A549 (cell line): ENCODE measurements at regions not wholly inside any gene's neighbourhood (a gene's known extent, or its start where the extent isn't known, plus 50 kb on each side); places are given as distances from the start of the nearest gene placed in this dataset.

ENCODE experiments used
- ATAC-seq, 2 experiments: fragments of 200-7000 bp in 1 of 2; fragments of >200 bp in 1 of 2; cut with Nextera tagmentation in 1 of 2; cut with Tn5 transposase in 1 of 2; 3 replicates each; pipeline versions ENCODE4 v1.8.0 to v1.9.1; 2018 to 2020; ENCODE audit warnings: mild to moderate bottlenecking in 1 of 2, moderate library complexity in 1 of 2
- CTCF ChIA-PET: fragments of 300-600 bp; sonication (Branson Sonifier 250); formaldehyde crosslinking; extraction: SDS; loops from one replicate; lab custom pipeline; 2021; ENCODE audit warnings: antibody characterized with exemption, inconsistent platforms; lab: Yijun Ruan, JAX
- POLR2A ChIA-PET: fragments of 350-600 bp; formaldehyde crosslinking; extraction: SDS; loops from one replicate; lab custom pipeline; 2021; ENCODE audit warnings: antibody characterized with exemption, inconsistent platforms; lab: Yijun Ruan, JAX
- DNase-seq, 2 experiments: peaks; one replicate each; pipeline versions ENCODE4 v3.0.0 to v3.0.0-alpha.2; 2011 to 2016; ENCODE audit warnings: low read depth in 1 of 2, low spot score in 1 of 2
- FAIRE-seq: peaks from 2 replicates; lab custom pipeline; 2011; peaks lifted over from hg19 to GRCh38; lab: Jason Lieb, UNC
- H3K27ac ChIP-seq, 2 experiments: fragments of >200 bp; sonication (Bioruptor Twin); formaldehyde crosslinking; 3 replicates each; pipeline ENCODE4 v1.5.1; 2016 to 2017
- H3K4me1 ChIP-seq: fragments of >200 bp; sonication (Bioruptor Twin); formaldehyde crosslinking; 3 replicates; pipeline ENCODE4 v1.6.1; 2016
- H3K4me2 ChIP-seq: fragments of >200 bp; sonication (Bioruptor Twin); formaldehyde crosslinking; 3 replicates; pipeline ENCODE4 v1.6.1; 2016
- H3K4me3 ChIP-seq: fragments of >200 bp; sonication (Bioruptor Twin); formaldehyde crosslinking; 3 replicates; pipeline ENCODE4 v1.5.1; 2016
- H3K9me3 ChIP-seq: fragments of >200 bp; sonication (Bioruptor Twin); formaldehyde crosslinking; 3 replicates; pipeline ENCODE4 v1.6.1; 2016
- CBX8 ChIP-seq: fragments of 200-600 bp; sonication (generic); IDR thresholded peaks from 2 replicates; pipeline ENCODE4 v1.6.1; 2016
- CEBPB ChIP-seq, 2 experiments: fragments of >200 bp in 1 of 2; sonication (Bioruptor Twin) in 1 of 2; formaldehyde crosslinking in 1 of 2; IDR thresholded peaks; 2 replicates each; pipeline ENCODE4 v1.6.1; 2012 to 2016
- CHD4 ChIP-seq: fragments of 200-600 bp; sonication (generic); IDR thresholded peaks from 2 replicates; pipeline ENCODE4 v1.6.1; 2016; ENCODE audit warnings: antibody characterized with exemption, mild to moderate bottlenecking, borderline replicate concordance
- ELK1 ChIP-seq: fragments of 150-350 bp; IDR thresholded peaks from 2 replicates; pipeline ENCODE4 v1.6.1; 2014; ENCODE audit warnings: low read depth, mild to moderate bottlenecking, low read length
- ESRRA ChIP-seq: fragments of 150-350 bp; IDR thresholded peaks from 2 replicates; pipeline ENCODE4 v1.6.1; 2014; ENCODE audit warnings: mild to moderate bottlenecking, low read length, borderline replicate concordance
- HOXA7 ChIP-seq: fragments of 250-450 bp; sonication (Bioruptor Pico); IDR thresholded peaks from 2 replicates; pipeline ENCODE4 v1.5.0; 2020; ENCODE audit warnings: mild to moderate bottlenecking, moderate library complexity
- HOXB5 ChIP-seq: fragments of 250-450 bp; sonication (Bioruptor Pico); IDR thresholded peaks from 2 replicates; pipeline ENCODE4 v1.5.0; 2020; ENCODE audit warnings: mild to moderate bottlenecking, moderate library complexity
- MAZ ChIP-seq: fragments of 150-350 bp; IDR thresholded peaks from 2 replicates; pipeline ENCODE4 v1.6.1; 2014; ENCODE audit warnings: antibody characterized with exemption, low read depth, low read length, borderline replicate concordance
- MYC ChIP-seq: IDR thresholded peaks from 2 replicates; pipeline ENCODE4 v1.6.1; 2012; ENCODE audit warnings: mild to moderate bottlenecking, inconsistent platforms, low read length, improper control_type of control experiment, borderline replicate concordance
- PBX3 ChIP-seq: IDR thresholded peaks from 2 replicates; pipeline ENCODE4 v1.6.1; 2012
- POLR2AphosphoS2 ChIP-seq: conservative IDR thresholded peaks from 2 replicates; pipeline ENCODE4 v1.6.1; 2012; ENCODE audit warnings: low read length, improper control_type of control experiment, inconsistent platforms
- RCOR1 ChIP-seq: fragments of 150-350 bp; IDR thresholded peaks from 2 replicates; pipeline ENCODE4 v1.6.1; 2014; ENCODE audit warnings: antibody characterized with exemption, low read length, low read depth
- RFX5 ChIP-seq: fragments of 450-650 bp; IDR thresholded peaks from 2 replicates; pipeline ENCODE4 v1.7.1; 2014; ENCODE audit warnings: antibody characterized with exemption, mild to moderate bottlenecking, moderate library complexity
- TP53 ChIP-seq: fragments of 250-450 bp; sonication (Bioruptor Pico); IDR thresholded peaks from 2 replicates; pipeline ENCODE4 v1.5.0; 2021; ENCODE audit warnings: mild to moderate bottlenecking, moderate library complexity
- WGBS: methylation state at CpG from one replicate; pipeline ENCODE4 v1.1.6; 2017; ENCODE audit errors: missing lambda C conversion rate; 5-methylcytosine and 5-hydroxymethylcytosine counted together
- TF ChIP-seq, protein P1 (sequence below): fragments of 250-450 bp; sonication (Bioruptor Pico); IDR thresholded peaks from 2 replicates; pipeline ENCODE4 v1.5.0; 2020; ENCODE audit warnings: low read depth, mild to moderate bottlenecking, moderate library complexity
- TF ChIP-seq, protein P2 (sequence below): IDR thresholded peaks from 2 replicates; pipeline ENCODE4 v1.6.1; 2012; ENCODE audit warnings: low read depth, borderline replicate concordance

- TF ChIP-seq ELK1 (no peak), PBX3 (no peak), RCOR1 (no peak), POLR2AphosphoS2 (no peak), HOXA7 (CRISPR knock-in tag) (no peak)
Observed at GRCh38 chr5:166551384-166551783, 1740.1 kb upstream of the WWC1 start (continued).

GRCh38 chr5:166553778-166554177, 1737.7 kb upstream of the WWC1 start:
- TF ChIP-seq TP53 (CRISPR knock-in tag) (no peak), MAZ (no peak), CHD4 (no peak)
- FAIRE-seq (no peak), DNase-seq (no peak), ATAC-seq (no peak)
- no peak overlapping the region for H3K4me2 ChIP-seq
- POLR2A ChIA-PET, result no interaction called here
- H3K4me3 ChIP-seq, result no peak overlapping the region
- H3K27ac ChIP-seq, result no peak overlapping the region
- H3K4me1 ChIP-seq, result no peaks in the 10 kb centered on the region
- CTCF ChIA-PET, result no interaction called here
- H3K9me3 ChIP-seq, result no peaks in the 10 kb centered on the region
- 6% methylated on average over 7 of the region's 7 CpGs for WGBS

GRCh38 chr5:166561759-166562158, 1729.7 kb upstream of the WWC1 start:
- WGBS, result 2% methylated on average over 3 of the region's 3 CpGs
- no peak overlapping the region for H3K27ac ChIP-seq
- H3K4me1 ChIP-seq, result no peaks in the 10 kb centered on the region
- ChIA-PET POLR2A (no interaction called here), CTCF (no interaction called here)
- no peak for DNase-seq
- ATAC-seq, result no peak
- no peak overlapping the region for H3K4me2 ChIP-seq
- H3K9me3 ChIP-seq, result no peaks in the 10 kb centered on the region
- H3K4me3 ChIP-seq, result no peak overlapping the region
- no peak for TF ChIP-seq CEBPB (IDR thresholded peaks at IDR 0.05)
- no peak for FAIRE-seq

DNA sequence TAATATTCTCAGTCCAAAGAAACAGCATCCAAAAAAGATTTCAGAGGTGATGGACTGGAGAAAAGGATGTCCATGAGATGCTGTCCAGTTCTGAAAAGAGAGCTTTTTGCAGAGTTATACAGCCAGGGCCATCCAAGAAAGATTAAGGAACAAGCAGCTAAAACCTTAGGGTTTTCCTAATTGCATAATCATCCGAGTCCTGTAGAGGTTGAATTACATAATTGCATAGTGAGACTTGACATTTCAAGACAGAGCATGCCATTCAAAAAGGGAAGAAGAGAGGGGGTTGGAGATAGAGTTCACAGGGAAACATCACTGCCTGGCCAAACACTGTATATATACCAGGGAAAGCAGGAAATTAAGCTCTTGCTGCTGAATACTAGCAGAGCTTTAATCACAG, 1729.2 kb upstream of the WWC1 start:
- CTCF ChIA-PET, result no interaction called here
- ATAC-seq (no peak), FAIRE-seq (no peak), DNase-seq (no peak)
- no peaks in the 10 kb centered on the region for H3K4me1 ChIP-seq
- H3K4me2 ChIP-seq, result no peak overlapping the region
- H3K4me3 ChIP-seq, result no peak overlapping the region
- H3K27ac ChIP-seq, result no peak overlapping the region
- WGBS, result 0% methylated on average over 1 of the region's 1 CpG
- POLR2A ChIA-PET, result no interaction called here
- TF ChIP-seq RFX5 (no peak), HOXB5 (CRISPR knock-in tag) (no peak), MYC (no peak), PBX3 (no peak), TP53 (CRISPR knock-in tag) (no peak), ESRRA (no peak), CBX8 (no peak)
- TF ChIP-seq, protein P1, sequence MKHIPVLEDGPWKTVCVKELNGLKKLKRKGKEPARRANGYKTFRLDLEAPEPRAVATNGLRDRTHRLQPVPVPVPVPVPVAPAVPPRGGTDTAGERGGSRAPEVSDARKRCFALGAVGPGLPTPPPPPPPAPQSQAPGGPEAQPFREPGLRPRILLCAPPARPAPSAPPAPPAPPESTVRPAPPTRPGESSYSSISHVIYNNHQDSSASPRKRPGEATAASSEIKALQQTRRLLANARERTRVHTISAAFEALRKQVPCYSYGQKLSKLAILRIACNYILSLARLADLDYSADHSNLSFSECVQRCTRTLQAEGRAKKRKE, result no peak
- TF ChIP-seq, protein P2, sequence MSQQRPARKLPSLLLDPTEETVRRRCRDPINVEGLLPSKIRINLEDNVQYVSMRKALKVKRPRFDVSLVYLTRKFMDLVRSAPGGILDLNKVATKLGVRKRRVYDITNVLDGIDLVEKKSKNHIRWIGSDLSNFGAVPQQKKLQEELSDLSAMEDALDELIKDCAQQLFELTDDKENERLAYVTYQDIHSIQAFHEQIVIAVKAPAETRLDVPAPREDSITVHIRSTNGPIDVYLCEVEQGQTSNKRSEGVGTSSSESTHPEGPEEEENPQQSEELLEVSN, result no peak
- H3K9me3 ChIP-seq, result no peaks in the 10 kb centered on the region
